ENCODE measurements at regions not wholly inside any gene's neighbourhood (a gene's known extent, or its start where the extent isn't known, plus 50 kb on each side); places are given as distances from the start of the nearest gene placed in this dataset.

GRCh38 chr3:176928582-176928931 is 268.7 kb downstream of the TBL1XR1 start:
- TF ChIP-seq CTCF (IDR thresholded peaks at IDR 0.05) (no peak), POLR2AphosphoS5 (IDR thresholded peaks at IDR 0.05) (no peak), POLR2A (IDR thresholded peaks at IDR 0.05) (no peak), EP300 (IDR thresholded peaks at IDR 0.05) (no peak)

All from gastroesophageal sphincter (tissue), 3 donors.